HEK293 (cell line): ENCODE measurements at regions not wholly inside any gene's neighbourhood (a gene's known extent, or its start where the extent isn't known, plus 50 kb on each side); places are given as distances from the start of the nearest gene placed in this dataset.

Source experiments
- ATF2 ChIP-seq: fragments of 450-650 bp; formaldehyde crosslinking; IDR thresholded peaks from 2 replicates; pipeline ENCODE4 v1.5.1; 2016; ENCODE audit warnings: missing biosample characterization, missing genetic modification characterization, low read depth
- CTCF ChIP-seq: fragments of 450-650 bp; formaldehyde crosslinking; IDR thresholded peaks from 2 replicates; pipeline ENCODE4 v1.5.1; 2016; ENCODE audit warnings: missing biosample characterization, missing genetic modification characterization
- KLF9 ChIP-seq: fragments of 450-650 bp; formaldehyde crosslinking; IDR thresholded peaks from 2 replicates; pipeline ENCODE4 v1.5.1; 2016; ENCODE audit warnings: missing biosample characterization, missing genetic modification characterization, low read depth
- PATZ1 ChIP-seq: fragments of 450-650 bp; formaldehyde crosslinking; IDR thresholded peaks from 2 replicates; pipeline ENCODE4 v1.5.1; 2016; ENCODE audit warnings: missing biosample characterization, missing genetic modification characterization
- REST ChIP-seq: fragments of 450-650 bp; formaldehyde crosslinking; IDR thresholded peaks from 2 replicates; pipeline ENCODE4 v1.5.1; 2016; ENCODE audit warnings: missing biosample characterization, missing genetic modification characterization
- ZBTB8A ChIP-seq: fragments of 450-650 bp; formaldehyde crosslinking; IDR thresholded peaks from 2 replicates; pipeline ENCODE4 v1.5.1; 2016; ENCODE audit warnings: missing biosample characterization, missing genetic modification characterization
- ZNF121 ChIP-seq: fragments of 450-650 bp; formaldehyde crosslinking; IDR thresholded peaks from 2 replicates; pipeline ENCODE4 v1.5.1; 2016; ENCODE audit warnings: missing biosample characterization, missing genetic modification characterization
- ZNF302 ChIP-seq: fragments of 450-650 bp; formaldehyde crosslinking; IDR thresholded peaks from 2 replicates; pipeline ENCODE4 v1.5.1; 2016; ENCODE audit warnings: missing biosample characterization, missing genetic modification characterization, low read depth
- ZNF398 ChIP-seq: fragments of 450-650 bp; formaldehyde crosslinking; IDR thresholded peaks from 2 replicates; pipeline ENCODE4 v1.5.1; 2017; ENCODE audit warnings: missing biosample characterization, missing genetic modification characterization
- ZNF449 ChIP-seq: fragments of 450-650 bp; formaldehyde crosslinking; IDR thresholded peaks from 2 replicates; pipeline ENCODE4 v1.5.1; 2017; ENCODE audit warnings: missing biosample characterization, mild to moderate bottlenecking, missing genetic modification characterization, moderate library complexity
- ZNF580 ChIP-seq: fragments of 450-650 bp; formaldehyde crosslinking; IDR thresholded peaks from 2 replicates; pipeline ENCODE4 v1.5.1; 2016; ENCODE audit warnings: missing biosample characterization, missing genetic modification characterization
- ZSCAN30 ChIP-seq: fragments of 450-650 bp; IDR thresholded peaks from 2 replicates; pipeline ENCODE4 v1.5.1; 2018; ENCODE audit warnings: missing biosample characterization, mild to moderate bottlenecking, missing genetic modification characterization, moderate library complexity

GRCh38 chr2:234135750-234136221 is 85.3 kb downstream of the SPP2 start:
- peak; percentile 70 for TF ChIP-seq CTCF (tag by site-specific recombination)
- TF ChIP-seq KLF9, result no peak
- TF ChIP-seq ZSCAN30, result no peak
- no peak for TF ChIP-seq ZNF580 (tag by site-specific recombination)
- no peak for TF ChIP-seq ZNF302 (tag by site-specific recombination)
- TF ChIP-seq REST (tag by site-specific recombination), result no peak
- TF ChIP-seq PATZ1 (tag by site-specific recombination), result no peak
- no peak for TF ChIP-seq ZNF398
- TF ChIP-seq ZNF121, result no peak
- no peak for TF ChIP-seq ZBTB8A (tag by site-specific recombination)
- no peak for TF ChIP-seq ATF2 (tag by site-specific recombination)
- no peak for TF ChIP-seq ZNF449 (tag by site-specific recombination)
